ENCODE measurements at regions not wholly inside any gene's neighbourhood (a gene's known extent, or its start where the extent isn't known, plus 50 kb on each side); places are given as distances from the start of the nearest gene placed in this dataset.

DNA sequence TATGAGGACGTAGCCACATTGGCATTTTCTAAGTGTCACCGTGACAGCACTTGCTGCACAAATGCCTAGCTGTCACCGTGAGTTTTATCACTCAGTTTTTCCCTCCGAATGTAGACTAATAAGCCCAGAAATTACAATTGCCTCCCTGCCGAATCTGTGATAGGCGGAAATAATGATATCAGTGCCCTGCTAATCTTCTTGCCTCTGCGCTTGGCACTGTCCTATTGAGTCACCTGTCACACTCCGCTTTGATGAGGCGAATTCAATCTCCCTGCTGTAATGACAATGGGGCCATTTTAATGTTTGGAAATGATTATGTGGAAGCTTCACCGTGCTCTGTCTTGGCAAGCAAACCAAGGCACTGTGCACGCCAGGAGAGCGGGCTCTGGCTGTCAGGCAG, 112.8 kb downstream of the LINC00237 start:
- DNase-seq (ENCODE audit: low read depth in 4 of 4, low spot score in 1 of 4), result no peak

DNA sequence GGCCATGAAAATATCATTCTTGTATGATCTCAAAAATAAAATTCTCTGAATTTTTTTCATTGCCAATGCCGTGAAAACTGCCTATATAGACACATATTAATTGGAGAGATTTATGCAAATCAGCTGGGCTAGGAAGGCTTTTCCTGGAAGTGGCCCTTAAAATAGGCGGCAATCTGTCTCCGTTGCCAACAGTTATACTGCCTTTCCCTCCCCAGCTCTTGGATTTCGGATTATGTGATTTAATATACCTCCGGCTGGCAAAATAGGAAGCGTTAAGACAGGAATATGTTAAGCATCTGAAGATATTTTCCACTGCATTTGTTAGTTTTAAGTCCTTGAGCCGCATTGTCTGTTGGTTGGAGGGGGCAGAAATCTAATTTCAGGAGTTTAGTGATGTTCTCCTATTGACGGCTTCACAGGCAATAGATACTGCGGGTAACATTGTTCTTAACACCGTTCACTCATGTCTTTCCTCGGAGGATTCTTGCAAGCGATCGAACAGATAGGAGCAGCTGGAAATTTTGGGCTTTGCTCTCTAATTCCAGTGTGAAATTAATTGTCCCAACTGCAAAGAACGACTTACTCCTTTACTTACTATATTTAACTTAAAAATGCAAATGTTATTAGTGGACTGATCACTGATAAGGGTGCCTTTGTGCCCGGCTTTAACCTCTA, 113.3 kb downstream of the LINC00237 start:
- no peak for DNase-seq (ENCODE audit: low read depth in 4 of 4, low spot score in 1 of 4)

DNA sequence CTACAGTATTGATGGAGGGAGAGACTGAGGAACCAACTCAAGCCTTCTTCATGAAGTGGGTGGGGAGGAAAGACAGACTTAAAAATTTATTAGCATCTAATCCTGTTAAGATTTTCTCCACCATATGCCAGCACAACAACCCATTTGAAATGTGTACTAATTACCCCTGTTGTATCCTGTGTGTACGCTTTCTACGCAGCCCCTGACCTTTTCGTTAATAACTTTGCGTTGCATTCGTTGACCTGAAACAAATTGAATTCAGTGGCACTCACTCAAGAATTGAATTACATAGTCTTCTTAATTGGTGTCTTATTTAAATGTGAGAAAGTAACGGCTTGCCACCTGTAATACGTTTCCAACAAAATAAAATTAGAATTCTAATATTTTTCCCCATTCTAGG, 113.9 kb downstream of the LINC00237 start:
- DNase-seq (ENCODE audit: low read depth in 4 of 4, low spot score in 1 of 4), result no peak

DNA sequence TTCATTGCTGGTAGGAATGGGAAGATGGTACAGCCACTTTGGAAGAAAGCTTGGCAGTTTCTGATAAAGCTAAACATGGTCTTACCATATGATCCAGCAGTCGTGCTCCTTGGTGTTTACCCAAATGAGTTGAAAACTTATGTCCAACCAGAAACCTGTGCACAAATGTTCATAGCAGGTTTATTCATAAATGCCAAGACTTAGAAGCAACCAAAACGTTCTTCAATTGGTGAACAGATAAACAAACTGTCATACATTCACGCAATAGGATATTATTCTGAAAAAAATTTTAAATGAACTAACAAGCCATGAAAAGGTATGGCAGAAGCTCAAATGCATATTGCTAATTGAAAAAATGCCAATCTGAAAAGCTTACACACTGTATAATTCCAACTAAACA, 117.1 kb downstream of the LINC00237 start:
- no peak for DNase-seq (ENCODE audit: low read depth in 4 of 4, low spot score in 1 of 4)

DNA sequence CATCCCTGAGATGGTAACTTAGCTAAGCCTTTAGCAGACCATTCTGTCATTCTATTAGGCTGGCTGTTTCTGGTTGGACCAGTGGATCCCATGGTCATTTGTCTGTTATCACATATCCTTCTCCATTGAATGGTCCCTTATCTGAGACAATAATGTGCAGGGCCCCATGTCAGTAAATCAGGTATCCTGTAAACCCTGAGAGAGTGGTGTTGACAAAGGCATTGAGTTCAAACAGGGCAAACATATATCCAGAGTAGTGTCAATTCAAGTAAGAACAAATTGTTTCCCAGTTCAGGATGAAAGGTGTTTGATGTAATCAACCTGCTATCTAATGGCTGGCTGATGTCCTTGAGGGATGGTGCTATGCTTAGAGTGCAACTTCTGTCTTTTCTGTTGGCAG, 126.2 kb downstream of the LINC00237 start:
- no peak for DNase-seq (ENCODE audit: low read depth in 4 of 4, low spot score in 1 of 4)

DNA sequence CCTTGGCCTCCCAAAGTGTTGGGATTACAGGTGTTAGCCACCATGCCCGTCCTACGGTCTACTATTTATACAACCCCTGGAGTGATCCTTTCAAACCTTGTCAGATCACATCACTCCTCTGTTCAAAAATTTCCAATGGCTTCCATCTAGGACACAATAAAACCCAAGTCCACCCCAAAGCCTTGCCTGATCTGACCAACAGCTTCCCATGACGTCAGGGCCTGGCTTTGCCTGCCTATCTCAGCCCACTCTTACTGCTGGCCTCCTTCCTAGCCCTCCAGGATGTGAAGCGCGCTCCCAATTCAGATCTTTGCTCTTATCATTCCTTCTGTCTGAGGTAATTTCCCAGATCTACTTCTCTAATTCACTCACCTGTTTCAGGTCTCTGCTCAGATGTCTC, 128.4 kb downstream of the LINC00237 start:
- no peak for DNase-seq (ENCODE audit: low read depth in 4 of 4, low spot score in 1 of 4)

DNA sequence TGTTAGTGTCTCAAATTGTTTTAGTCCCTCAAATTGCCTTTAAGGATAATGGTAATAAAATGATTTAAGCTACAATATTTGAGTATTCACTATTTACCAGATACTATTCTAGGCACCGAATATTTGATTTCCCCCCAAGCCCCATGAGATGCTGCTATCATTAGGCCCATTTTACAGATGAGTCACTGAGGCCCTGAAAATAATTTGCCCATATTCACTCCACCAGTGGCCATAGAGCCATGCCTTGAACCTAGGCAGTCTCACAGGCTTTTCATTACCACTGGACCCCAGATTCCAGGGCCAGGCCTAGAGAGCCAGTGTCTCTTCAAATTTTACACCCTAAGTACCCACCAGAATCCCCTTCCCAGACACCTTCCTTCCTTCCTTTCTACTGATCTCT, 133.7 kb downstream of the LINC00237 start:
- DNase-seq (ENCODE audit: low read depth in 4 of 4, low spot score in 1 of 4), result no peak

DNA sequence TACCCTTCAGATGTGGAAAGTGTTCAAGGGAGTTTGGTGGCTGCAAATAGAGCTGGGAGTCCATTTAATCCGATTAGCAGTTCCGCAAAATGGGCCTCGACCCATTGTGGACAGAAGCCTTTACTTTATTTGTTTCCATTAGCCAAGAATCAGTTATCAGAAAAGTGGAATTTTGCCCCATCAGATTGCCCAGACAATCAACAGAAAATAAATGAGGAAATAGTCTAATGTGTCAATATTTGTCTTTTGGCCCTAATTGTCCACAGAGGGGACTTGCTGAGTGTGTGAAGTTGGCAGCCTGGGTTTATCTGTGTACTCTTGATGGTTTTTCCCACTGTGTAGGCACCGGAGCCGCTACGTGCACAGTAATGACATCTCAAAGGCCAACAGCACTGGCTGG, 134.3 kb downstream of the LINC00237 start:
- no peak for DNase-seq (ENCODE audit: low read depth in 4 of 4, low spot score in 1 of 4)

DNA sequence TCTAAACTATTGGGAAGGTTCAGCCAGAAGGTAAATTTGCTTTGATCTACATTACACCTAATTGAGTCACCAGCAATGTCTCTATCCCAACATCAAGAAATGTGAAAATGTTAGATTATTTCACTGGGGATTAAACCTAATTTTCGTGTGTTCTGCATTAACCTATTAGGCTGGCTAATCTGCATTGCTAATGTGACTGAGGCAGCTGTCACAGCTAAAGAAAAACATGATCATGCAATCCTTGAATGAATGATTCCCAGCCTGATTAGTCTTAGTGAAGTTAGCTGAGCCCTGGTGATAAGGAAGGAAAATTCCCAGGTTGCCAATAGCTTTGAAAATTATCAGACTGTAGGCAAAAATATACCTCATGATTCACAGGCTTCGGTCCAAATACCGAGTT, 135.3 kb downstream of the LINC00237 start:
- no peak for DNase-seq (ENCODE audit: low read depth in 4 of 4, low spot score in 1 of 4)

DNA sequence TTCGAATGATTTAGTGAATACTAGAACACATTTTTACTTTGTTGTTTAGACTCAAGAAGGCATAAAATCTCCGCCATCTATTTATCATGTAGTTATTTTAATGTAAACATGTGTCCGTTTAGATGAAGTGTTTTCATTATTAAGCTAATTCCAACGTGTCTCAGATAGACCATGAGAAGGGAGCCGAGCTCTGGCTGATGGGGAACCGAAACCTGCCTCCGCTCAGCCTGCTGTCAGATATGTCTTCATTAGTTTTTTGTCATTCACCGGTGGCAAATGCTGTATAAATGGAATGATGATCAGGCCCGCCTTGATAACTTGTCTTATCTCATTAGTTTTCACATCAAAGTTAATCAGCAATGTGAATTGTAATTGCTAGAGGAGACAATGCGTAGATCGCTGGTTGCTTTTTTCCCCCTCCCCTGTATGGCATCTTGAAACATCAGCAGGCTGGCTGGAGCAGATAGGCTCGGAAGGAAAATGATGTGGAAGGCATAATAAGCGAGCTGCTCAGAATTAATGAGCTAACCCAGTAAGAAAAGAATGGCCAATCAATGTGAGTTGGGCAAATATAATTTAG, 136.4 kb downstream of the LINC00237 start:
- DNase-seq (ENCODE audit: low read depth in 4 of 4, low spot score in 1 of 4), result no peak

DNA sequence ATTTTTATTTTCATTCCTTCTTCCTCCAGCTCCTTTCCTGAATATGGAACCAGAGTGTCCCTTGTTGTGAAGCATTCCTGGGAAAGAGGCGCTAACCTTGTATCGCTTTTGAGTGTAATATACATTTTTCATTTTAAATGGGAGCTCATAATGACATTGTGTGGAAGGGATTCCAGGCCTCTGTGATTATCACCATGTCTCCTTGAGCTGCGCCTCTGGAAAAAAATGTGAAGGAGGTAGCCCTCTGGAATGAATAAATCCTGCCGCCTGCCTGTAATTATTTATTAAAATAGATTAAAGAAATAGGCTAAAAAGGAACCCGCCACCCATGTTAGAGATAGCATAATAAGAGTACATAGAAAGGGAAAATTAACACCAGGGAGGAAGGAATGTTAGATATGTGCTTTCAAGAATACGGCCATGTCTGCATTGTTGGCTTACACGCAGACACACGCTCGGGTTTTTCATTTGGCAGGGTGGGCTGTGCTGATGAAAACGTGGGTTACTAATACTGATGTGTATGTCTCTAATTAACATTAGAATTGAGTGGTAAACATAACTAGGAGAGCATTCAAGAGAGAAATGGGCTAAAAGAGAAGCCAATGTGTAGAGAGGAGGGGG, 138.5 kb downstream of the LINC00237 start:
- no peak for DNase-seq (ENCODE audit: low read depth in 4 of 4, low spot score in 1 of 4)

DNA sequence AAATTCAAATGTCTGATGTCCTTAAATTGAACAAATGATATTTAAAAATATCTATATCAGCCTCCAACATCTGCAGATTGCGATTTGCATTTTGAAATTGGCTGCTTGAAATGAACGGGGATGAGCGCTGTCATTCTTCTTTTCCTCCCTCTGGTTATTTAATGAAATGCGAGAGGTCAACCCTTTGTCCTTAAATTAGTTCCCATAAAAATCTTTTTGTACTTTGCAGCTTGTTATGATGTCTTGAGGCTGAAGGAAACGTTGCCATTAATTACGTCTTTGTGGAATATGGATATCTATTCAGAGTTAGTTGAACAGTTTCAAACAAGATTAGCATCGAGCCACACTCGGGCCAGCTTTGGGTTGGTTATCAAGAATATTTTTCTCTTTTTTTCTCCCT, 140.0 kb downstream of the LINC00237 start:
- no peak for DNase-seq (ENCODE audit: low read depth in 4 of 4, low spot score in 1 of 4)

DNA sequence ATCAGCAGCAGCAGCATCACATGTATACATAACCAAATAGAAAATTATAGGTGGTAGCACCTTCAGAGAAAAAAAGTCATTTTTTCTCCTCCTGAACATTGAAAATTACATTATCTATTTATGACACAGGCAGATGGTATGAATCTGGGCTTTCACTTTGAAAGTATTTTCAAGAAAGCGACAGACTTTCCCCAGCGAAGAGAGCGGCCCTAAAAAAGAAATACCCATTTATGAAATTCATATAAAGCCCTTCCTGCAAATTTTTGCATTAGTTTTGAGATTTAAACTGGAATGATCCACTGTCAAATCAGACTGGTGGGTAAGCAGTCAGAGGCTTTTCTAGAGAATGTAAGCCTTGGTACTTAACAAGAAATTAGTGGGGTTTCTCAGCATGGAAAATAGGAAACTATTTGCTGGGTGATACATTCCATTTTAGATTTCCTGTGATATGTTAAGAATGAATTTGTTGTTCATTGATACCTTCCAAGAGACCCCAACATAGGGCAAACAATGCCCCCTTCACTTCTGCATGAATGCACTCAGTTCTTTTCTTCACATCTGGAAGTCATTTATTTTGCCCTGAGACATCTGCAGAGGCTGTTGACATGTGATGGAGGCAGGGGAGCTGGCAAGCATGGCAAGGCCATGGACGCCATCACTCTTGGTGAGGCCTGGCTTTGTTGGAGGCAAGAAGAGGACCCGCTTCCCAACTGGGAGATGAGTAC, 147.0 kb downstream of the LINC00237 start:
- no peak for DNase-seq (ENCODE audit: low read depth in 4 of 4, low spot score in 1 of 4)

DNA sequence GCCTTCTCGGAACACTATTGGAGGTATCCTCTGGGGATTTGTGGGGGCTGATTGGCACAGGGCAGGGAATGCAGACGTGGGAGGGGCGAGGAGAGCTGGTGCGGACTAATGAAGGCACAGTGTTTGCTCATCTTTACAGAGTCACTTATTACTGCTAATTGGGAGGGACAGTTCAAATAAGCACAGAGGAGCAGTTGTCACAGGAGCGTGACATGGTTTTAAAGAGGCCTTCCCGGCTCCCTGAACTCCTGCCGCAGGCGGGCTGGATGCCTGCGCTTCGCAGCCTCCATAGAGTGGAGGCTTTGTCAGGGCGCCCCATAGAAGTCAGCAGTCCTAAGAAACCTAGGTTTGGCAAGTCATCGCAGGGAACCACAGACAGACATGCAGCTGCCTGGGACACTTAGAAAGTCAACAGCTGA, 149.6 kb downstream of the LINC00237 start:
- DNase-seq (ENCODE audit: low read depth in 4 of 4, low spot score in 1 of 4), result no peak

DNA sequence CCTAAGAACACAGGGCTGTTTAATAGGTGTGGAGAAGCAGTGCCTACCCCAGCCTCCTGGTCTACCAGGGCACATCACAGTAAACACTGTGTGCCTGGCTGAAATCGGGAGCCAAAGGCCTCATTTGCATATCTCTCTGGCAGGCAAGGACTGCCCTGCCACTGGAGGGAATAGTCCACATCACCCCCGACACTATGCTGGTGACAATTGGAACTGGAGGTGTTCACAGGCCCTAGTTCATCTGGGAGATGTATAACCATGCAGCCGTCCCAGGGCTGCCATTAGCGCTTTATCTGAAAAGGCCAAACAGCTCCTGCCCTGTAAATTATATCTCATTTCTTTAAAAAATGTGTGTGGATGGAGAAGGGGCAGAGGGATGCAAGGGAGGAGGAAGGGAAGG, 150.3 kb downstream of the LINC00237 start:
- DNase-seq (ENCODE audit: low read depth in 4 of 4, low spot score in 1 of 4), result no peak

DNA sequence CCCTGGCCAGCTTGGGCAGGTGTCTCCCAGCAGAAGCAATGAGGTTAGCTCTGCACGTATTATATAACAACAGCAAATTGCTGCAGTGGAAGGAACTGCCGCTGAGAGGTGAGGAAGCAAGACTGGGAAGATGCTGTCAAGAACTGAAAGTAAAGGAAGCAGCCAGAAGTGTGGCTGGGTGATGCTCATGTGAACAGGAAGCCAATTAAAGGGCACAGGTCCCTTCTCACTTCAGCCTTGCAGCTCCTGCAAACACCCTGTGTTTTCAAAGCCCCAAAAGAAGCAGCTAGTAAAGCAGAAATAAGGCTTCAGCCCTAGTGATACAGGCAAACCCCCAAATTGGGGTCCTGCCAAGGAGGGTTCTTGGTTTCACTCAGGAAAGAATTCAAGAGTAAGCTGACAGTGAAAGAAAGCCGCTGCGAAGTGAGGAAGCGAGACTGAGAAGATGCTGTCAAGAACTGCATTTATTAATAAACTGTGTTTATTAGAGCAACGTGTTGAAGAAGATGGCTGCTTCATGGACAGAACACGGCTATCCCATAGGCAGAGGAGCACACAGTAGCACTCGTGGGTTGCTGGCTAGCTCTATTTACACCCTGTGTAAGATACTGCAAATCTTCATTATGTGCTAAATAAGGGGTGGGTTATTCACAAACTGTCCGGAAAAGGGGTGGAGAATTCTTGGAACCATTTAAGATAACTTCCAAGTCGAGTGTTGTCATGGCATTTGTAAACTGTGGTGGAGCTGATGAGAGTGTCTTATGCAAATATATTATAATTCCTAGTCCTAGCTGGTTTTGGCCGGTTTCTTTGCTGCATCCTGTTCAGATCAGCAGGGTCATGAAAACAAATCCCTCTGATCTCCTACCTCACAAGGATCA, 152.2 kb downstream of the LINC00237 start:
- no peak for DNase-seq (ENCODE audit: low read depth in 4 of 4, low spot score in 1 of 4)

DNA sequence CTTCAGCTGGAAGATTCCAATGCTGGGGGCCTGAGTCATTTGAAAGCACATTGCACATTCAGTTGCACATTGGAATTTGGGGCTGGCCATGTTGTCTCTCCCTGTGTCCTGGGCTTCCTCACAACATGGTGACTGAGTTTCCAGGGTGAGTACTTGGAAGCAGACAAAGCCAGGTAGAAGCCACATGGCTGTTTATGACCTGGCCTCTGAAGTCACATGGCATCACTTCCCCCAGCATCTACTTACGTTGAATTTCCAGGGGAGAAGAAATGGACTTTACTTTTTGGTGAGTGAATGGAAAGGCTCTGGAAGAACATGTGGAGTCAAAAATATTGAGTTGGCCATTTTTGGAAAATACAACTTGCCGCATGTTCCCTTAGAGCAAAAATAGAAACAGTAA, 155.5 kb downstream of the LINC00237 start:
- DNase-seq (ENCODE audit: low read depth in 4 of 4, low spot score in 1 of 4), result no peak

DNA sequence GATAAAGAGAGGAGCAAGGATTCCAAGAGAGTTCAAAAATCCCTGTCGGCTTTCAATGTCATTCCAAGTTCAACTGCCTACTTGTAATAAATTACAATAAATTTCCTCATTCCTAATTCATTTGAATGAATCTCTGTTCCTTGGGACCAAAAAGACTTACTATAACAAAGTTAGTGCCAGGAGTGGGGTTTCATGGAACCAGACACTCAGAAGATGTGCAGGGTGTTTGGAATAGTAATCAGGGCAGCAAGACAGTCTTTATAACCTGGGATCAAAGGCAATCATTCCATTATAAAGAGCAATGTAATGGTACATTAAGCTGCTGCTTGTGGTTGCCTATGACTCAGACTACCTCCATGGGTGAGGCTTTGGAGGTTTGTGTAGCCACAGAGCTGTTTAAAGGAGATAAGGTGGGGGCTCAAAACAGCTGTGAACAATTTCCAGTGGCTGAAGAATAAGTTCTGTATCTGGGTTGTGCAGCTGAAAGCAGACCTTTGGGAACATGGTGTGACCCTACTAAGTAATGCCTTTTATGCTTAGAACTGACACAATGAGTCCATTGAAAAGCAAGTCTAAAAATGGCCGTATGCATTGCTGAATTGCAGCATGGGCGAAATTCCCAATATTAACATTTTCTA, 159.9 kb downstream of the LINC00237 start:
- DNase-seq (ENCODE audit: low read depth in 4 of 4, low spot score in 1 of 4), result no peak

DNA sequence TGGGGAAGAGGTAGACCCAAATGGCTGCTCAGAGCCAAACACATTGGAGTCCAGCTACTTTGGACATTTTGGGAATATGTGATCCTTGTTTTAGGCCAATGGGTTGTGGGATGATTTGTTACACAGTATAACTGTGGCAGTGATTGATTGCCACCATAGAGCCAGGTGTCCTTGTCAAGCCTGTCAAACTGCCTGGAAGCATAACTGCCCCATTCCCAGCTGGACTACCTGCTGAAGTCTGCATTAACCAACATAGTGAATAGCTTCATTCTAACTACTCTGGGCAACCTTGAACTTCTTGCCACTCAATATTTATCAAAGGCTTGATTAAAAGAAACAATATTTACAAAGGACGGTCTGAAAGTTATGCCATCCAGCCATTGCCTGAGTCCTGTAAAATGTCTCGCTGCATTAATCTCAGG, 164.7 kb downstream of the LINC00237 start:
- DNase-seq (ENCODE audit: low read depth in 4 of 4, low spot score in 1 of 4), result no peak

DNA sequence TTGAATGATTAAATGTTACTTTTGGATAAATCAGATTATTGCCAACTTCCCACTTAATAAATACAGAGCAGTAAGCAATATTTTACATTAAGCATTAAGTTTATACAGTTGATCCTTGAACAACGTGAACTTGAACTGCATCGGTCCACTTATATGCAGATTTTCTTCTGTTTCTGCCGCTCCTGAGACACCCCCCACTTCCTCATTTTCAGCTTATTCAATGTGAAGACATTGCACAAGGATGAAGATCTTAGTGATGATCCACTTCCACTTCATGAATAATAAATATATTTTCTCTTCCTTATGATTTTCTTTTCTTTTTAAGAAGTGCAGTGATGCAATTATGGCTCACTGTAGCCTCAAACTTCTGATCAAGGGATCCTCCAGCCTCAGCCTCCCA, 167.2 kb downstream of the LINC00237 start:
- DNase-seq (ENCODE audit: low read depth in 4 of 4, low spot score in 1 of 4), result no peak

DNA sequence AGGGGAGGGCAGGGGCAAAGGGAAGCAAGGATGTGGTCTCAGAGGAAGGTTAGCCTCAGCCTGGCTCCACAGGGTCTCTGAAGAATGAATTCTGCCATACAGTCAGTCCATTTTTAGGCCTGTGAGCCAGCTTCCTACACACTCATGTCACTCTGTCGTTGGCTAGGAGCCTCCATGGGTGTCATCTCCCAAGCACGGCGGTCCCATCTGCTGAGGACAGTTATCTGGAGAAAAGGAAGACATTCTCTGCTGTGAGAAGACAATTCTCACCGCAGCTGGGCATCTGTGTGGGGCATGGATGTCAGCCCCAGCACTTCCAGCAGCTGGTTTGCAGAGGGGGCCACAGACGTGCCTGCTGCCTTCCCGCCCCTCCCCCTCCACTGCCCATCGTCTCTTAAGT, 167.6 kb downstream of the LINC00237 start:
- DNase-seq (ENCODE audit: low read depth in 4 of 4, low spot score in 1 of 4), result no peak

Measured in stimulated activated CD4-positive, alpha-beta T cell treated with anti-CD3 and anti-CD28 coated beads, Interleukin-1b, Interleukin-23, amount 100 ng/mL, for 24 hours (primary cell).